DMS79 (cell line): ENCODE measurements at regions not wholly inside any gene's neighbourhood (a gene's known extent, or its start where the extent isn't known, plus 50 kb on each side); places are given as distances from the start of the nearest gene placed in this dataset.

Experiments
- DNase-seq: peaks from one replicate; lab custom pipeline; 2025; lab: John Stamatoyannopoulos, UW

GRCh38 chr7:155216475-155217272, 81.0 kb upstream of the INSIG1 start:
- no peak for DNase-seq

GRCh38 chr7:155217634-155218033, 80.0 kb upstream of the INSIG1 start:
- no peak for DNase-seq

GRCh38 chr7:155218276-155219153, 79.2 kb upstream of the INSIG1 start:
- DNase-seq = no peak

DNA sequence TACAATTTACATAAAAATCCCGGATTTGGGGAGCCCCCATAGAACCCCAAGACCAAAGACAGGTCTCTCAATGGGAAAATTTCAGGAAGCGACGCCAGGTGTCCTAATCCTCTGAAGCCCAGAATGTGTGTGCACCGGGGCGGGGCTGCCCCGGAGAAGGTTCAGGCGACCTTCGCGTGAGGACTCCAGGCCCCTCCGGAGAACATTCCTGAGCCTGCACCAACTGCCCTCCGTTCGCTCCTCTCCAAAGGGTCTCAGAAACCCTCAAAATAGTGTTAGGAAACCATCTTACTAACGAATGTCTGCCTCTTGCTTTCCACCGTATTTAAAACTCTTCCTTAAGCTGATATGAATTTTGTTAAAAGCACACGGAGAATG, 78.5 kb upstream of the INSIG1 start:
- DNase-seq = no peak

GRCh38 chr7:155219947-155220769, 77.5 kb upstream of the INSIG1 start:
- DNase-seq = no peak

DNA sequence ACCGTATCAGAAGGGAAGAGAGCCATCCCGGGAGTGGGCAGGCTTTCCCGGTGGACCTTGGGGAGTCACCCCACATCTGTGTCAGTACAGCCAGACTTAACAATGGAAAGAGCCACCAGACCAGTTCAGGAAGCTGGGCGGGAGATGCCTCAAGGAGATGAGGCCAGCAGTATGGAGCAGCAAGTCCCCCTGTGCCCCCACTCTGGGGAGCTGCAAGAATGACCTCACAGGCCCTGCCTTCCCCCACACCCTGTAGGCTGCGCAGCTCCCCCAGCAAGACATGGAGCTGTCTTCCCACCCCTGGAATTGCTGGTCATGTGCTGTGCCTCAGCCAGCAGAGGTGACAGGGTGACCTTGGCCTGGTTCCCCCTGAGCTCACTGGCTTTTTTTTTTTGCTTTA, 76.8 kb upstream of the INSIG1 start:
- no peak for DNase-seq

- no peak for DNase-seq
Observed at GRCh38 chr7:155221547-155221946, 76.1 kb upstream of the INSIG1 start.

DNA sequence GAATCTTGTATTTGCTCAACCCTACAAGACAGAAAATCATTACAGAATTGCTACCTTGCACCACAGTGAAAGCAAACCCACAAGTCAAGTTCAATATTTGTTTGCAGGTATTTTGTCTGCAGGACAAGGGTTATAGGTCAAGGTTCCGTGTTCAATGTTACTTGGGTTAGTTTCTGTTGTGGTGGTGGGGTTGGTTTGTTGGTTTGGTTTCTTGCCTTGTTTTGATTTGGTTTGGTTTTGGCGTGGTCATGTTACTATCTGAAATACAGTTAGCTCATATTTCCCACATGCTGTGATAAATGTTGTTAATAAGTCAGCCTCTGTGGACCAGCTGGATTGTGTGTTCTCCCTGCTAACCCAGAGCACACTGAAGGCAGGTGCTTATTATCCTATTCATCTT, 75.6 kb upstream of the INSIG1 start:
- DNase-seq = no peak

DNA sequence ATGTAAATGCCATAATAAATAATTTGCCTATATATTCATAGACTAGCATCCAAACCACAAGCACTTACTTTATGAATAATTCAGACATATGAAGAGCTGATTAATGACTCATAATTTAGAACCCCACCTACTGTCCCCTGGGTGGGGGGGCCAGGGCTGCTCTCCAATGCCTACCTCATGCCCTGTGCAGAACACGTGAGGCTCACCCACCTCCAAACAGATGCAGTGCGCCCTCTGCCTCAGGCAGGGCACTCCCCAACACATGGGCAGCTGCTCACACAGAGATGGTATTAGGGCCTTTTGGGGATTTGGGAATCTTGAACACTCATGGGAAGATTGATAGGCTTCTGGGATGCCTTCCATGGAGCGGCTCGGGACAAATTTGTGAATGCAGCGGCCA, 75.1 kb upstream of the INSIG1 start:
- no peak for DNase-seq

DNA sequence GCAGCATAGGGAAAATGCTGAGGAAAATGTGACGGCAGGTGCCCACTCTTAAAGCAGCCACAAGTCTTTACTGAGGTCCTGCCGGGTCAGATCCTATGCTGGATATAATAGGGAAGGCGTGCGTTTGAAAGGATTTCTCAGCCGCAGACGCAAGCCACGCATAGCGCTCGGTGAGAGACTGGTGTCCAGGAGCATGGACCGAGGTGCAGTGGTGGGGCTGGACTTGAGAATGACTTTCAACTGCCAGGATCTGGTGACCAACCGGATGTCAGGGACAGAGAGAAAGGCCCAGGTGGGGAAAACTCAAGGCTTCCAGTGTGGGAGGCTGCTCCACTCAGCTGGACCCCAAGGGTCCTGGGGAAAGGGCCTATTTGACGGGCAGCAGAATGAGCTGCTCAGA, 74.7 kb upstream of the INSIG1 start:
- no peak for DNase-seq

DNA sequence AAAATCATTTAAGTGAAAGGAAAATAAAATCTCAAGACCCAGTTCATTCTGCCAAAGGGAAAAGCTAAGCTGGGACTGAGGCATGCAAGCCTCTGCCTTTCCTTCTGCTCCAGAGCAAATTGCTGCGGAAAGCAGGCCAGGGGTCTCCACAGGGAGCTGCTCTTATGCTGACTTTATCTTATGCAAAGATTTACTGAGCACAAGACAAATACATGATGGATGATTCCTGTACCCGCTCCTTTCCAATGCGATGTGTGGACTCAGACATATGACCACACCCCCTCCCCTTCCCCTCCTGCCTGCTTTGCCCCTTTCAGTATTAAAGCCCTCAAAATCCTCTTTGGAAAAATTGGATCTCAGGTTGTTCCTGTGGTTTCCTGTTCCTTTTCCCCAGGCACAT, 74.2 kb upstream of the INSIG1 start:
- DNase-seq = no peak

- peak; percentile 46 for DNase-seq
Observed at GRCh38 chr7:155224116-155224811, 73.4 kb upstream of the INSIG1 start.

GRCh38 chr7:155225095-155225494, 72.6 kb upstream of the INSIG1 start:
- no peak for DNase-seq

DNA sequence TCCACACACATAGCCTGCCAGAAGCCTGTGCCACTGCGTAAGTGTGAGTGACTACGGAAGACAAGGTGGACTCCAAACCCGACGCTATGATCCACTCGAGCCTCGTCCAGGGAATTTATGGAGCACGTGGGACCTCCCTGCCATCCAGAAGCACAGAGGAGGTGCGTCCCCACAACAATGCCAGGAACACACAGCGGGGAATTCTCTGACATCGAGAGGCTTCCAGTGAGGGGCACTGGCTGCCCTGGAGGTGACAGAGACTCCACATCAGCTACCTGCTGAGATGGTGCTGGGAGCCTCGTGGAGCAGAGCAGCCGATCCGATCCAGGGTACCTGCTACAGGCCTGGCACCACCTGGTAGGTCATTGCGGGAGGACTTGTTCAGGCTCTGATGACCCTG, 72.2 kb upstream of the INSIG1 start:
- DNase-seq = no peak

- no peak for DNase-seq
Observed at GRCh38 chr7:155226261-155227003, 71.2 kb upstream of the INSIG1 start.

GRCh38 chr7:155227004-155227787, 70.5 kb upstream of the INSIG1 start:
- DNase-seq = no peak

- DNase-seq = no peak
Observed at GRCh38 chr7:155227788-155228458, 69.8 kb upstream of the INSIG1 start.

- DNase-seq = no peak
Observed at GRCh38 chr7:155228459-155228845, 69.2 kb upstream of the INSIG1 start.

DNA sequence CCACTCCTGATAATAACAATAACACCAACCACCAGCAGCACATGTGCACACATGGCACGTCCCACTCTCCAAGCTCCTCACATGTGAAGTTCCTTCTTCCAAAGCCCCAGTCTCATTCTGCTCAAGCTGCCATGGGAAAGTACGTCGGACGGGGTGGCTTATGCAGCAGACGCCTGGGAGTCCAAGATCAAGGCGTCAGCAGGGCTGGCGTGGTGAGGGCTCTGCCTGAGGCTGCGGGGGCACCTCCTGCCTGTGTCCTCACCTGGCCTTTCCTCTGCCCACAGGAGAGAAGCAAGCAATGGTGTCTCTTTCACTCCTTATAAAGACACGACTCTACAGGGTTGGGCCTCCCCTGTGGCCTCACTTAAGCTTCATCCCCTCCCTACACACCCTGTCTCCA, 68.8 kb upstream of the INSIG1 start:
- no peak for DNase-seq
